WTC11 (cell line): ENCODE measurements at regions not wholly inside any gene's neighbourhood (a gene's known extent, or its start where the extent isn't known, plus 50 kb on each side); places are given as distances from the start of the nearest gene placed in this dataset.

ENCODE experiments used
- ATAC-seq: fragments of 200-7000 bp; cut with Tn5 transposase; 2 replicates; pipeline ENCODE4 v1.10.0; 2021; ENCODE audit warnings: mild to moderate bottlenecking, moderate library complexity
- CTCF ChIA-PET: fragments of 300-600 bp; sonication (Branson Sonifier 250); formaldehyde crosslinking; loops from one replicate; lab custom pipeline; 2021; ENCODE audit warnings: antibody characterized with exemption; lab: Charles Lee
- POLR2A ChIA-PET: fragments of 350-600 bp; sonication (Branson Sonifier 250); formaldehyde crosslinking; loops from one replicate; lab custom pipeline; 2021; ENCODE audit warnings: antibody characterized with exemption; lab: Charles Lee
- DNase-seq: peaks from one replicate; pipeline ENCODE4 v3.0.0; 2021; ENCODE audit warnings: low spot score
- H3K27ac Mint-ChIP-seq: 2 replicates; pipeline ENCODE4 v1.8.0; 2021; ENCODE audit warnings: mixed read lengths
- H3K27me3 Mint-ChIP-seq: 2 replicates; pipeline ENCODE4 v1.8.0; 2021; ENCODE audit warnings: low read depth, mild to moderate bottlenecking, moderate library complexity, mixed read lengths
- H3K36me3 Mint-ChIP-seq: 2 replicates; pipeline ENCODE4 v1.8.0; 2021; ENCODE audit warnings: mixed read lengths
- H3K4me1 Mint-ChIP-seq: 2 replicates; pipeline ENCODE4 v1.8.0; 2022; ENCODE audit warnings: mixed read lengths
- H3K4me3 Mint-ChIP-seq: 2 replicates; pipeline ENCODE4 v1.8.0; 2021; ENCODE audit warnings: mild to moderate bottlenecking, moderate library complexity, mixed read lengths
- H3K9me3 Mint-ChIP-seq: 2 replicates; pipeline ENCODE4 v1.8.0; 2021; ENCODE audit warnings: mixed read lengths
- CREM ChIP-seq: sonication (generic); formaldehyde crosslinking; IDR thresholded peaks from 2 replicates; pipeline ENCODE4 v1.8.1; 2022; ENCODE audit warnings: mild to moderate bottlenecking, missing genetic modification reagents, moderate library complexity
- FOXJ3 ChIP-seq: sonication (generic); formaldehyde crosslinking; IDR thresholded peaks from 2 replicates; pipeline ENCODE4 v1.9.0; 2021; ENCODE audit warnings: missing genetic modification reagents, mild to moderate bottlenecking, borderline replicate concordance
- GTF2I ChIP-seq: fragments of 250-450 bp; sonication (Bioruptor Pico); conservative IDR thresholded peaks from 2 replicates; pipeline ENCODE4 v1.4.0; 2021; ENCODE audit warnings: mild to moderate bottlenecking
- MXD4 ChIP-seq: fragments of 250-450 bp; sonication (Bioruptor Pico); IDR thresholded peaks from 2 replicates; pipeline ENCODE4 v1.8.0; 2021; ENCODE audit warnings: mild to moderate bottlenecking, moderate library complexity, borderline replicate concordance
- TEAD1 ChIP-seq: sonication (generic); formaldehyde crosslinking; IDR thresholded peaks from 2 replicates; pipeline ENCODE4 v1.8.0; 2022; ENCODE audit warnings: mild to moderate bottlenecking, missing genetic modification reagents
- TF ChIP-seq, protein P1 (sequence below): sonication (generic); formaldehyde crosslinking; IDR thresholded peaks from 2 replicates; pipeline ENCODE4 v1.8.0; 2022; ENCODE audit warnings: mild to moderate bottlenecking, missing genetic modification reagents
- TF ChIP-seq, protein P2 (sequence below): fragments of 250-450 bp; sonication (Bioruptor Pico); IDR thresholded peaks from 2 replicates; pipeline ENCODE4 v1.9.0; 2021; ENCODE audit warnings: mild to moderate bottlenecking
- TF ChIP-seq, protein P3 (sequence below): sonication (generic); formaldehyde crosslinking; IDR thresholded peaks from 2 replicates; pipeline ENCODE4 v1.8.1; 2023; ENCODE audit warnings: mild to moderate bottlenecking, missing genetic modification reagents, moderate library complexity
- TF ChIP-seq, protein P4 (sequence below): sonication (generic); formaldehyde crosslinking; conservative IDR thresholded peaks from 2 replicates; pipeline ENCODE4 v1.8.1; 2023; ENCODE audit warnings: mild to moderate bottlenecking, low read depth, missing genetic modification reagents, moderate library complexity
- TF ChIP-seq, protein P5 (sequence below): sonication (generic); formaldehyde crosslinking; IDR thresholded peaks from 2 replicates; pipeline ENCODE4 v1.8.0; 2023; ENCODE audit warnings: missing genetic modification reagents, mild to moderate bottlenecking, borderline replicate concordance

DNA sequence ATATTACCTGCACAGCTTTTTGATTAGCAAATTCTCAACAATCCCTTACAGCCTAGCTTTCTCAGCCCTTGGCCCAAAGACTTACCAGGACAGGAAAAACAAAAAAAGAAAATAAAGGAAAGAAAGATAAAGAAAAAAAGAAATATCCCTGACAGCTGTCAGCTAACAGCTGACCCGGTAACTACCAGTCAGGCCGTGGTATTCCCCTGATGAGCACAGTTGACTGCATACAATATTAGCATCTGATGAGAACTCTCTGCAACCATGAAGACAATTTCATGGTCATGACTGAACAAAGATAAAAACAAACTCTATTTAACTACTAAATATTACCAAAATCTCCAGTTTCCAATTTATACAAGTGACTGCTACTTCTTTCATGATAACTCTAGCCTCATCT, 798.8 kb downstream of the PLA2G4A start (continued):
- TF ChIP-seq, protein P1, sequence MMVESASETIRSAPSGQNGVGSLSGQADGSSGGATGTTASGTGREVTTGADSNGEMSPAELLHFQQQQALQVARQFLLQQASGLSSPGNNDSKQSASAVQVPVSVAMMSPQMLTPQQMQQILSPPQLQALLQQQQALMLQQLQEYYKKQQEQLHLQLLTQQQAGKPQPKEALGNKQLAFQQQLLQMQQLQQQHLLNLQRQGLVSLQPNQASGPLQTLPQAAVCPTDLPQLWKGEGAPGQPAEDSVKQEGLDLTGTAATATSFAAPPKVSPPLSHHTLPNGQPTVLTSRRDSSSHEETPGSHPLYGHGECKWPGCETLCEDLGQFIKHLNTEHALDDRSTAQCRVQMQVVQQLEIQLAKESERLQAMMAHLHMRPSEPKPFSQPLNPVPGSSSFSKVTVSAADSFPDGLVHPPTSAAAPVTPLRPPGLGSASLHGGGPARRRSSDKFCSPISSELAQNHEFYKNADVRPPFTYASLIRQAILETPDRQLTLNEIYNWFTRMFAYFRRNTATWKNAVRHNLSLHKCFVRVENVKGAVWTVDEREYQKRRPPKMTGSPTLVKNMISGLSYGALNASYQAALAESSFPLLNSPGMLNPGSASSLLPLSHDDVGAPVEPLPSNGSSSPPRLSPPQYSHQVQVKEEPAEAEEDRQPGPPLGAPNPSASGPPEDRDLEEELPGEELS: no peak
- TF ChIP-seq TEAD1 (CRISPR knock-in tag) (no peak), CREM (no peak), GTF2I (CRISPR knock-in tag) (no peak)

DNA sequence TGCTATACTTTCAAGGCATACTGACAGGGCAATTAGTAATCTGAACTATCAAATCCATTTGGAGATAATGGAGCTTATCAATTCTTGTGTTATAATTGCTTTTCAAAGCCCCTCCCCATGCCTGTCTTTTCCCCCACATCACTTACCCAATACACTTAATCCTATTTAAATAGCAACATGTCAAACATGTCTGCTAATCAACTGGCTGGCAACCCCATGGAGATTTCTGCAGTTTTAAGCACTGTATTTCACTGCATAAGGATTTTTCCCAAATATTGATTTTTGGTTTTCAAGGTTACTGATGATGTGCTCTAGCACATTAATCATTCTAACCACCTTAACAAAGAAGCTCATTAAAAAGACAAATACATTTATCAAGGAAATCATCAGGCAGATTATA, 800.3 kb downstream of the PLA2G4A start:
- CTCF ChIA-PET: no interaction called here
- DNase-seq: no peak
- TF ChIP-seq MXD4 (CRISPR knock-in tag): no peak
- TF ChIP-seq, protein P2, sequence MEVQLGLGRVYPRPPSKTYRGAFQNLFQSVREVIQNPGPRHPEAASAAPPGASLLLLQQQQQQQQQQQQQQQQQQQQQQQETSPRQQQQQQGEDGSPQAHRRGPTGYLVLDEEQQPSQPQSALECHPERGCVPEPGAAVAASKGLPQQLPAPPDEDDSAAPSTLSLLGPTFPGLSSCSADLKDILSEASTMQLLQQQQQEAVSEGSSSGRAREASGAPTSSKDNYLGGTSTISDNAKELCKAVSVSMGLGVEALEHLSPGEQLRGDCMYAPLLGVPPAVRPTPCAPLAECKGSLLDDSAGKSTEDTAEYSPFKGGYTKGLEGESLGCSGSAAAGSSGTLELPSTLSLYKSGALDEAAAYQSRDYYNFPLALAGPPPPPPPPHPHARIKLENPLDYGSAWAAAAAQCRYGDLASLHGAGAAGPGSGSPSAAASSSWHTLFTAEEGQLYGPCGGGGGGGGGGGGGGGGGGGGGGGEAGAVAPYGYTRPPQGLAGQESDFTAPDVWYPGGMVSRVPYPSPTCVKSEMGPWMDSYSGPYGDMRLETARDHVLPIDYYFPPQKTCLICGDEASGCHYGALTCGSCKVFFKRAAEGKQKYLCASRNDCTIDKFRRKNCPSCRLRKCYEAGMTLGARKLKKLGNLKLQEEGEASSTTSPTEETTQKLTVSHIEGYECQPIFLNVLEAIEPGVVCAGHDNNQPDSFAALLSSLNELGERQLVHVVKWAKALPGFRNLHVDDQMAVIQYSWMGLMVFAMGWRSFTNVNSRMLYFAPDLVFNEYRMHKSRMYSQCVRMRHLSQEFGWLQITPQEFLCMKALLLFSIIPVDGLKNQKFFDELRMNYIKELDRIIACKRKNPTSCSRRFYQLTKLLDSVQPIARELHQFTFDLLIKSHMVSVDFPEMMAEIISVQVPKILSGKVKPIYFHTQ (CRISPR knock-in tag): no peak
- TF ChIP-seq, protein P1: no peak
- Mint-ChIP-seq H3K27ac (no peak overlapping the region), H3K27me3 (no peaks in the 10 kb centered on the region; the same call in 1 of the 2 replicates), H3K4me1 (peaks cover 52% of the 10 kb centered on the region), H3K36me3 (peaks cover 37% of the 10 kb centered on the region), H3K4me3 (no peak overlapping the region), H3K9me3 (peaks cover 31% of the 10 kb centered on the region)
- POLR2A ChIA-PET: no interaction called here
- ATAC-seq: no peak

DNA sequence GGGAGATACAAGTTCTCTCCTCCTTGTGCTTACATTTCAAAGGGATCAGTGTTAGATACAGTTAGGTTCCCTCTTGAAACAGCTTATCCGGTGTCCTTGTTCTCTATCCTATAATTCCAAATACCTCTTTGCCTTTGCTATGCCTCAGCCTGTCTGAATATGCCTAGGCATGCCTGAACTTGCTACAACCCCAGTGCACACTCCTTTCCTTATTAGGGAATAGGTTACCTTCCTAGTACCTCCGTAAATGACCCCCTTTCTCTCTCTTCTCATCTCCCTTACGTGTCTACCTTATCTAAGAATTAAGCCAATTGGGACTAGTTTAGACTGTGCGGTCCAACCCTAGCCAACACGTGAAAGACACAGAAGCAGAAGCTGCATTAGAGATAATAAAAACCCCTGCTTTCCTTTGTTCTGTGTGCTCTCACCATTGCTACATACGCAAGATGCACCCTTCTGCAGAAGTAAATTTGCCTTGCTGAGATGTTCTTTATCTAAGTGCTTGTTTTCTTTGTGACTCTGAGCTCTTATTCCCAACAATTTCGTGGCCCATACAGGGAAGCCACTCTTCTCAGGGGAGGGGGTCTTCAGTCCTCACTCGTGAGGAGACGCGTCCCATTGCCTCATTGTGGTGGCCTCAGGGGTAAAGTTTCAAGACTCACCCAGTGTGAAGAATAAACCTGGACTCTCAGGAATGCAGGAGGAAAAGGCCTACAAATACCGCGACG, 802.1 kb downstream of the PLA2G4A start:
- Mint-ChIP-seq H3K9me3 (peaks cover 31% of the 10 kb centered on the region), H3K27ac (no peak overlapping the region)

More for the DNA sequence above, 802.1 kb downstream of the PLA2G4A start:
- TF ChIP-seq, protein P3, sequence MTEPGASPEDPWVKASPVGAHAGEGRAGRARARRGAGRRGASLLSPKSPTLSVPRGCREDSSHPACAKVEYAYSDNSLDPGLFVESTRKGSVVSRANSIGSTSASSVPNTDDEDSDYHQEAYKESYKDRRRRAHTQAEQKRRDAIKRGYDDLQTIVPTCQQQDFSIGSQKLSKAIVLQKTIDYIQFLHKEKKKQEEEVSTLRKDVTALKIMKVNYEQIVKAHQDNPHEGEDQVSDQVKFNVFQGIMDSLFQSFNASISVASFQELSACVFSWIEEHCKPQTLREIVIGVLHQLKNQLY (CRISPR knock-in tag): no peak
- TF ChIP-seq, protein P4, sequence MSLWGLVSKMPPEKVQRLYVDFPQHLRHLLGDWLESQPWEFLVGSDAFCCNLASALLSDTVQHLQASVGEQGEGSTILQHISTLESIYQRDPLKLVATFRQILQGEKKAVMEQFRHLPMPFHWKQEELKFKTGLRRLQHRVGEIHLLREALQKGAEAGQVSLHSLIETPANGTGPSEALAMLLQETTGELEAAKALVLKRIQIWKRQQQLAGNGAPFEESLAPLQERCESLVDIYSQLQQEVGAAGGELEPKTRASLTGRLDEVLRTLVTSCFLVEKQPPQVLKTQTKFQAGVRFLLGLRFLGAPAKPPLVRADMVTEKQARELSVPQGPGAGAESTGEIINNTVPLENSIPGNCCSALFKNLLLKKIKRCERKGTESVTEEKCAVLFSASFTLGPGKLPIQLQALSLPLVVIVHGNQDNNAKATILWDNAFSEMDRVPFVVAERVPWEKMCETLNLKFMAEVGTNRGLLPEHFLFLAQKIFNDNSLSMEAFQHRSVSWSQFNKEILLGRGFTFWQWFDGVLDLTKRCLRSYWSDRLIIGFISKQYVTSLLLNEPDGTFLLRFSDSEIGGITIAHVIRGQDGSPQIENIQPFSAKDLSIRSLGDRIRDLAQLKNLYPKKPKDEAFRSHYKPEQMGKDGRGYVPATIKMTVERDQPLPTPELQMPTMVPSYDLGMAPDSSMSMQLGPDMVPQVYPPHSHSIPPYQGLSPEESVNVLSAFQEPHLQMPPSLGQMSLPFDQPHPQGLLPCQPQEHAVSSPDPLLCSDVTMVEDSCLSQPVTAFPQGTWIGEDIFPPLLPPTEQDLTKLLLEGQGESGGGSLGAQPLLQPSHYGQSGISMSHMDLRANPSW (CRISPR knock-in tag): no peak
- TF ChIP-seq, protein P5, sequence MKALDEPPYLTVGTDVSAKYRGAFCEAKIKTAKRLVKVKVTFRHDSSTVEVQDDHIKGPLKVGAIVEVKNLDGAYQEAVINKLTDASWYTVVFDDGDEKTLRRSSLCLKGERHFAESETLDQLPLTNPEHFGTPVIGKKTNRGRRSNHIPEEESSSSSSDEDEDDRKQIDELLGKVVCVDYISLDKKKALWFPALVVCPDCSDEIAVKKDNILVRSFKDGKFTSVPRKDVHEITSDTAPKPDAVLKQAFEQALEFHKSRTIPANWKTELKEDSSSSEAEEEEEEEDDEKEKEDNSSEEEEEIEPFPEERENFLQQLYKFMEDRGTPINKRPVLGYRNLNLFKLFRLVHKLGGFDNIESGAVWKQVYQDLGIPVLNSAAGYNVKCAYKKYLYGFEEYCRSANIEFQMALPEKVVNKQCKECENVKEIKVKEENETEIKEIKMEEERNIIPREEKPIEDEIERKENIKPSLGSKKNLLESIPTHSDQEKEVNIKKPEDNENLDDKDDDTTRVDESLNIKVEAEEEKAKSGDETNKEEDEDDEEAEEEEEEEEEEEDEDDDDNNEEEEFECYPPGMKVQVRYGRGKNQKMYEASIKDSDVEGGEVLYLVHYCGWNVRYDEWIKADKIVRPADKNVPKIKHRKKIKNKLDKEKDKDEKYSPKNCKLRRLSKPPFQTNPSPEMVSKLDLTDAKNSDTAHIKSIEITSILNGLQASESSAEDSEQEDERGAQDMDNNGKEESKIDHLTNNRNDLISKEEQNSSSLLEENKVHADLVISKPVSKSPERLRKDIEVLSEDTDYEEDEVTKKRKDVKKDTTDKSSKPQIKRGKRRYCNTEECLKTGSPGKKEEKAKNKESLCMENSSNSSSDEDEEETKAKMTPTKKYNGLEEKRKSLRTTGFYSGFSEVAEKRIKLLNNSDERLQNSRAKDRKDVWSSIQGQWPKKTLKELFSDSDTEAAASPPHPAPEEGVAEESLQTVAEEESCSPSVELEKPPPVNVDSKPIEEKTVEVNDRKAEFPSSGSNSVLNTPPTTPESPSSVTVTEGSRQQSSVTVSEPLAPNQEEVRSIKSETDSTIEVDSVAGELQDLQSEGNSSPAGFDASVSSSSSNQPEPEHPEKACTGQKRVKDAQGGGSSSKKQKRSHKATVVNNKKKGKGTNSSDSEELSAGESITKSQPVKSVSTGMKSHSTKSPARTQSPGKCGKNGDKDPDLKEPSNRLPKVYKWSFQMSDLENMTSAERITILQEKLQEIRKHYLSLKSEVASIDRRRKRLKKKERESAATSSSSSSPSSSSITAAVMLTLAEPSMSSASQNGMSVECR (CRISPR knock-in tag): no peak
- TF ChIP-seq FOXJ3 (CRISPR knock-in tag): no peak
- POLR2A ChIA-PET: interaction anchor here (0.7 kb wide), 1 partner anchor 1490 kb away, joined by 5 read pairs; no protein-coding TSS in a partner anchor
- H3K27me3 Mint-ChIP-seq: no peaks in the 10 kb centered on the region; the same call in 1 of the 2 replicates
- DNase-seq: no peak
- peaks cover 42% of the 10 kb centered on the region for H3K4me1 Mint-ChIP-seq
- peaks cover 39% of the 10 kb centered on the region for H3K36me3 Mint-ChIP-seq
- no peak overlapping the region for H3K4me3 Mint-ChIP-seq
- CTCF ChIA-PET: no interaction called here
- no peak for ATAC-seq
